ENCODE measurements at regions not wholly inside any gene's neighbourhood (a gene's known extent, or its start where the extent isn't known, plus 50 kb on each side); places are given as distances from the start of the nearest gene placed in this dataset.
A peak's percentile ranks its signal among the peaks of the same experiment; 100 is the strongest.
"Not testable (repeated sequence)": the region's sequence is repeated elsewhere in the genome, so short reads cannot be mapped to it uniquely, and the experiment has no call there.

- Histone ChIP-seq H3K4me1 (peaks cover 0 to 63% (median 24%) of the 10 kb centered on the region in 10 experiments; a peak in 16 of 20 replicates), H3K4me3 (no peak overlapping the region), H3K27ac (peak overlapping the region in 2 of 11 experiments; percentile 5 to 51; a peak in 3 of 22 replicates), H3K9ac (no peak overlapping the region), H3K27me3 (no peaks in the 10 kb centered on the region), H4K20me1 (no peaks in the 10 kb centered on the region), H3K36me3 (no peaks in the 10 kb centered on the region), H3K4me2 (peak overlapping the region in 5 of 11 experiments; percentile 10 to 52 (median 34); a peak in 9 of 22 replicates), H3K9me3 (replicated peaks in 1 of 11) (no peaks in the 10 kb centered on the region)
- no peak for TF ChIP-seq Cebpa-rat (IDR thresholded peaks at IDR 0.05)
These were observed 91.5 kb upstream of the RREB1 start for GRCh38 chr6:7016226-7016625.

GRCh38 chr6:7021301-7021700, 86.5 kb upstream of the RREB1 start:
- peaks cover 0 to 92% (median 27%) of the 10 kb centered on the region in 10 experiments; a peak in 16 of 20 replicates for H3K4me1 ChIP-seq
- H4K20me1 ChIP-seq: no peaks in the 10 kb centered on the region
- no peaks in the 10 kb centered on the region for H3K36me3 ChIP-seq
- no peaks in the 10 kb centered on the region for H3K9me3 ChIP-seq (replicated peaks in 1 of 11)
- TF ChIP-seq Cebpa-rat (IDR thresholded peaks at IDR 0.05): no peak
- no peak overlapping the region for H3K4me3 ChIP-seq
- peak overlapping the region in 8 of 11 experiments; percentile 18 to 78 (median 62); a peak in 15 of 22 replicates for H3K27ac ChIP-seq
- peak overlapping the region in 9 of 11 experiments; percentile 5 to 81 (median 48); a peak in 14 of 22 replicates for H3K4me2 ChIP-seq
- H3K27me3 ChIP-seq: no peaks in the 10 kb centered on the region
- peak overlapping the region in 4 of 11 experiments; percentile 19 to 59 (median 49); a peak in 5 of 22 replicates for H3K9ac ChIP-seq

GRCh38 chr6:7025861-7026260, 81.9 kb upstream of the RREB1 start:
- Histone ChIP-seq H3K4me3 (no peak overlapping the region), H3K27ac (no peak overlapping the region; a peak in 1 of 22 replicates), H3K27me3 (no peaks in the 10 kb centered on the region), H3K9ac (no peak overlapping the region), H3K4me2 (peak overlapping the region in 3 of 11 experiments; percentile 3 to 67 (median 29); a peak in 3 of 22 replicates), H3K9me3 (replicated peaks in 1 of 11) (no peaks in the 10 kb centered on the region), H3K4me1 (peaks cover 0 to 49% (median 12%) of the 10 kb centered on the region in 10 experiments; a peak in 15 of 20 replicates), H3K36me3 (no peaks in the 10 kb centered on the region), H4K20me1 (no peaks in the 10 kb centered on the region)
- TF ChIP-seq Cebpa-rat (IDR thresholded peaks at IDR 0.05): no peak

GRCh38 chr6:7028963-7029362, 78.8 kb upstream of the RREB1 start:
- H3K36me3 ChIP-seq; H3K27ac ChIP-seq; H3K9ac ChIP-seq; H4K20me1 ChIP-seq; H3K27me3 ChIP-seq; H3K4me3 ChIP-seq; H3K9me3 ChIP-seq (replicated peaks in 1 of 11); H3K4me2 ChIP-seq: not testable (repeated sequence)
- peaks cover 4 to 48% (median 10%) of the 10 kb centered on the region in 10 experiments; a peak in 14 of 20 replicates for H3K4me1 ChIP-seq

- not testable (repeated sequence) for H3K27me3 ChIP-seq; H4K20me1 ChIP-seq; H3K4me3 ChIP-seq; H3K9ac ChIP-seq; H3K4me2 ChIP-seq; H3K27ac ChIP-seq; H3K36me3 ChIP-seq; H3K9me3 ChIP-seq (replicated peaks in 1 of 11)
- H3K4me1 ChIP-seq: peaks cover 10 to 49% (median 16%) of the 10 kb centered on the region in 10 experiments; a peak in 14 of 20 replicates
These were observed 76.8 kb upstream of the RREB1 start for GRCh38 chr6:7030968-7031367.

GRCh38 chr6:7033202-7033601, 74.6 kb upstream of the RREB1 start:
- H3K36me3 ChIP-seq: no peaks in the 10 kb centered on the region
- TF ChIP-seq Cebpa-rat (IDR thresholded peaks at IDR 0.05): no peak
- peak overlapping the region in 6 of 11 experiments; percentile 14 to 86 (median 70); a peak in 11 of 22 replicates for H3K4me2 ChIP-seq
- no peaks in the 10 kb centered on the region for H3K27me3 ChIP-seq
- no peak overlapping the region for H3K4me3 ChIP-seq
- peaks cover 10 to 62% (median 16%) of the 10 kb centered on the region in 10 experiments; a peak in 14 of 20 replicates for H3K4me1 ChIP-seq
- peak overlapping the region in 3 of 11 experiments; percentile 2 to 42 (median 9); a peak in 1 of 22 replicates for H3K9ac ChIP-seq
- peak overlapping the region in 4 of 11 experiments; percentile 58 to 72 (median 66); a peak in 7 of 22 replicates for H3K27ac ChIP-seq
- H4K20me1 ChIP-seq: no peaks in the 10 kb centered on the region
- H3K9me3 ChIP-seq (replicated peaks in 1 of 11): no peaks in the 10 kb centered on the region

- Histone ChIP-seq H3K4me3 (no peak overlapping the region), H3K36me3 (no peaks in the 10 kb centered on the region), H3K4me2 (peak overlapping the region in 10 of 11 experiments; percentile 14 to 86 (median 46); a peak in 17 of 22 replicates), H3K9me3 (replicated peaks in 1 of 11) (no peaks in the 10 kb centered on the region), H3K27me3 (no peaks in the 10 kb centered on the region), H3K4me1 (peaks cover 10 to 62% (median 16%) of the 10 kb centered on the region in 10 experiments; a peak in 14 of 20 replicates), H3K27ac (peak overlapping the region in 5 of 11 experiments; percentile 1 to 72 (median 60); a peak in 6 of 22 replicates), H4K20me1 (no peaks in the 10 kb centered on the region), H3K9ac (no peak overlapping the region; a peak in 1 of 22 replicates)
- no peak for TF ChIP-seq Cebpa-rat (IDR thresholded peaks at IDR 0.05)
These were observed 73.7 kb upstream of the RREB1 start for GRCh38 chr6:7034055-7034454.

- H3K4me1 ChIP-seq: peaks cover 10 to 65% (median 16%) of the 10 kb centered on the region in 10 experiments; a peak in 14 of 20 replicates
- peak overlapping the region in 3 of 11 experiments; percentile 22 to 54 (median 30); a peak in 5 of 22 replicates for H3K4me2 ChIP-seq
- no peaks in the 10 kb centered on the region for H3K36me3 ChIP-seq
- no peak for TF ChIP-seq Cebpa-rat (IDR thresholded peaks at IDR 0.05)
- H3K9ac ChIP-seq: no peak overlapping the region
- H3K4me3 ChIP-seq: no peak overlapping the region
- no peaks in the 10 kb centered on the region for H4K20me1 ChIP-seq
- no peaks in the 10 kb centered on the region for H3K27me3 ChIP-seq
- H3K27ac ChIP-seq: no peak overlapping the region; a peak in 1 of 22 replicates
- H3K9me3 ChIP-seq (replicated peaks in 1 of 11): no peaks in the 10 kb centered on the region
These were observed 71.9 kb upstream of the RREB1 start for GRCh38 chr6:7035837-7036249.

GRCh38 chr6:7041511-7042026, 66.2 kb upstream of the RREB1 start:
- H3K27ac ChIP-seq: peak overlapping the region in 9 of 11 experiments; percentile 22 to 78 (median 65); a peak in 16 of 22 replicates
- H3K9me3 ChIP-seq (replicated peaks in 1 of 11): no peaks in the 10 kb centered on the region
- H4K20me1 ChIP-seq: no peaks in the 10 kb centered on the region
- H3K36me3 ChIP-seq: no peaks in the 10 kb centered on the region
- no peak for TF ChIP-seq Cebpa-rat (IDR thresholded peaks at IDR 0.05)
- H3K4me2 ChIP-seq: peak overlapping the region; percentile 32 to 85 (median 66)
- H3K27me3 ChIP-seq: no peaks in the 10 kb centered on the region
- peak overlapping the region in 1 of 11 experiments; percentile 26; a peak in 1 of 22 replicates for H3K9ac ChIP-seq
- no peak overlapping the region for H3K4me3 ChIP-seq
- peaks cover 21 to 68% (median 28%) of the 10 kb centered on the region in 10 experiments for H3K4me1 ChIP-seq
